HAP-1 (cell line): ENCODE measurements at regions not wholly inside any gene's neighbourhood (a gene's known extent, or its start where the extent isn't known, plus 50 kb on each side); places are given as distances from the start of the nearest gene placed in this dataset.
"Not testable (repeated sequence)": the region's sequence is repeated elsewhere in the genome, so short reads cannot be mapped to it uniquely, and the experiment has no call there.

Experiments used
- DNase-seq, 2 experiments: peaks; one replicate each; pipeline ENCODE4 v3.0.0-alpha.2; 2016 to 2020; ENCODE audit warnings: low spot score in 2 of 2
- H3K27me3 ChIP-seq: fragments of 250-450 bp; sonication (Bioruptor Pico); 2 replicates; pipeline ENCODE4 v1.5.1; 2020; ENCODE audit warnings: low read depth, mild to moderate bottlenecking, moderate library complexity
- H3K36me3 ChIP-seq: fragments of 250-450 bp; sonication (Bioruptor Pico); replicated peaks from 2 replicates; pipeline ENCODE4 v1.5.1; 2020; ENCODE audit warnings: mild to moderate bottlenecking
- H3K4me1 ChIP-seq: fragments of 250-450 bp; sonication (Bioruptor Pico); 2 replicates; pipeline ENCODE4 v1.5.1; 2020; ENCODE audit warnings: mild to moderate bottlenecking
- H3K4me3 ChIP-seq: fragments of 250-450 bp; sonication (Bioruptor Pico); 2 replicates; pipeline ENCODE4 v1.5.1; 2020; ENCODE audit warnings: mild to moderate bottlenecking, moderate library complexity
- H3K9me3 ChIP-seq: fragments of 250-450 bp; sonication (Bioruptor Pico); 2 replicates; pipeline ENCODE4 v1.5.1; 2020; ENCODE audit warnings: mild to moderate bottlenecking, moderate library complexity
- in situ Hi-C: fragments of 300-500 bp; cut with MboI; formaldehyde crosslinking; loops from 3 replicates; pipeline ENCODE4 v1.14.3; 2020; ENCODE audit warnings: low sequenced_read_pairs, inconsistent platforms, mixed read lengths

- DNase-seq, in situ Hi-C loops: not testable (repeated sequence)
Observed at GRCh38 chr9:97105220-97105619, 66.3 kb upstream of the CTSV start.

GRCh38 chr9:97103613-97104383 lies 64.9 kb upstream of the CTSV start:
- DNase-seq, in situ Hi-C loops, H3K9me3 ChIP-seq: not testable (repeated sequence)

More at GRCh38 chr9:97105220-97105619, 66.3 kb upstream of the CTSV start:
- not testable (repeated sequence) for H3K27me3 ChIP-seq, H3K4me1 ChIP-seq, H3K4me3 ChIP-seq, H3K36me3 ChIP-seq, H3K9me3 ChIP-seq

GRCh38 chr9:97099540-97099939 lies 60.6 kb upstream of the CTSV start:
- in situ Hi-C loops, DNase-seq, H3K9me3 ChIP-seq, H3K4me1 ChIP-seq, H3K27me3 ChIP-seq, H3K4me3 ChIP-seq, H3K36me3 ChIP-seq: not testable (repeated sequence)

More at GRCh38 chr9:97103613-97104383, 64.9 kb upstream of the CTSV start:
- H3K27me3 ChIP-seq, H3K4me3 ChIP-seq, H3K4me1 ChIP-seq, H3K36me3 ChIP-seq: not testable (repeated sequence)

GRCh38 chr9:97096793-97097192 lies 57.9 kb upstream of the CTSV start:
- no peak for DNase-seq
- H3K4me3 ChIP-seq = no peak overlapping the region
- no peaks in the 10 kb centered on the region for H3K9me3 ChIP-seq
- no peaks in the 10 kb centered on the region for H3K27me3 ChIP-seq
- H3K4me1 ChIP-seq = no peaks in the 10 kb centered on the region
- no peaks in the 10 kb centered on the region for H3K36me3 ChIP-seq
- in situ Hi-C loops = no loop called here

GRCh38 chr9:97089361-97089760 lies 50.4 kb upstream of the CTSV start:
- H3K27me3 ChIP-seq, H3K9me3 ChIP-seq, in situ Hi-C loops, H3K36me3 ChIP-seq, H3K4me3 ChIP-seq, DNase-seq, H3K4me1 ChIP-seq: not testable (repeated sequence)
